GM12872 (cell line): ENCODE measurements at regions not wholly inside any gene's neighbourhood (a gene's known extent, or its start where the extent isn't known, plus 50 kb on each side); places are given as distances from the start of the nearest gene placed in this dataset.

ENCODE experiments used
- CTCF ChIP-seq: IDR thresholded peaks from 3 replicates; pipeline ENCODE4 v1.5.1; 2011; ENCODE audit warnings: low read depth, mild to moderate bottlenecking, low read length, moderate library complexity; ENCODE audit not compliant: insufficient read depth

- no peak for TF ChIP-seq CTCF
Measured at GRCh38 chr10:113414543-113414942, 138.3 kb upstream of the HABP2 start.

GRCh38 chr10:113415246-113415645 is 137.6 kb upstream of the HABP2 start:
- TF ChIP-seq CTCF, result no peak

- no peak for TF ChIP-seq CTCF
Measured at GRCh38 chr10:113420057-113420732, 132.7 kb upstream of the HABP2 start.

GRCh38 chr10:113420733-113421675 is 131.8 kb upstream of the HABP2 start:
- TF ChIP-seq CTCF, result no peak

- no peak for TF ChIP-seq CTCF
Measured at GRCh38 chr10:113422371-113422770, 130.5 kb upstream of the HABP2 start.

GRCh38 chr10:113423981-113424721 is 128.7 kb upstream of the HABP2 start:
- TF ChIP-seq CTCF, result no peak

- TF ChIP-seq CTCF, result no peak
Measured at GRCh38 chr10:113425008-113425407, 127.8 kb upstream of the HABP2 start.
